DOHH2 (cell line): ENCODE measurements at regions not wholly inside any gene's neighbourhood (a gene's known extent, or its start where the extent isn't known, plus 50 kb on each side); places are given as distances from the start of the nearest gene placed in this dataset.

Source experiments
- H3F3A ChIP-seq: fragments of 200-600 bp; sonication (generic), shearing (Covaris generic); 2 replicates; pipeline ENCODE4 v1.6.0; 2016; ENCODE audit warnings: antibody characterized with exemption, mild to moderate bottlenecking; ENCODE audit not compliant: control insufficient read depth, insufficient read depth
- H3K27ac ChIP-seq: fragments of 200-600 bp; sonication (generic); 2 replicates; pipeline ENCODE4 v1.5.1; 2014; ENCODE audit warnings: low read depth, mild to moderate bottlenecking, low read length, moderate library complexity
- H3K27me3 ChIP-seq: fragments of 200-600 bp; sonication (generic); 2 replicates; pipeline ENCODE4 v1.6.1; 2014; ENCODE audit warnings: mild to moderate bottlenecking, low read length, mixed read lengths; ENCODE audit not compliant: control insufficient read depth
- H3K36me3 ChIP-seq: fragments of 200-600 bp; sonication (generic); 2 replicates; pipeline ENCODE4 v1.6.1; 2014; ENCODE audit warnings: mild to moderate bottlenecking, low read length, moderate library complexity, mixed read lengths; ENCODE audit not compliant: control insufficient read depth
- H3K4me1 ChIP-seq: fragments of 200-600 bp; sonication (generic); 2 replicates; pipeline ENCODE4 v1.6.1; 2014; ENCODE audit warnings: mild to moderate bottlenecking, low read length, mixed read lengths; ENCODE audit not compliant: control insufficient read depth
- H3K4me2 ChIP-seq: fragments of 200-600 bp; sonication (generic); 2 replicates; pipeline ENCODE4 v1.6.0; 2014; ENCODE audit warnings: mild to moderate bottlenecking, low read length, moderate library complexity
- H3K4me3 ChIP-seq: fragments of 200-600 bp; sonication (generic); 2 replicates; pipeline ENCODE4 v1.5.1; 2014; ENCODE audit warnings: mild to moderate bottlenecking, low read length, mixed read lengths
- H3K79me2 ChIP-seq: fragments of 200-600 bp; sonication (generic); 2 replicates; pipeline ENCODE4 v1.6.1; 2014; ENCODE audit warnings: mild to moderate bottlenecking, low read length, mixed read lengths; ENCODE audit not compliant: control insufficient read depth
- H3K9me2 ChIP-seq: fragments of 200-600 bp; sonication (generic); replicated peaks from 2 replicates; pipeline ENCODE4 v1.6.1; 2014; ENCODE audit warnings: mild to moderate bottlenecking, low read length, mixed read lengths; ENCODE audit not compliant: control insufficient read depth
- H3K9me3 ChIP-seq: fragments of 200-600 bp; sonication (generic); 2 replicates; pipeline ENCODE4 v1.6.1; 2014; ENCODE audit warnings: antibody characterized with exemption, low read length, mixed read lengths; ENCODE audit not compliant: control insufficient read depth, insufficient read depth
- H4K20me1 ChIP-seq: fragments of 200-600 bp; sonication (generic); 2 replicates; pipeline ENCODE4 v1.6.0; 2014; ENCODE audit warnings: low read depth, mild to moderate bottlenecking, antibody characterized with exemption, low read length, moderate library complexity; ENCODE audit not compliant: control insufficient read depth, insufficient read depth
- CTCF ChIP-seq: fragments of 200-600 bp; sonication (generic); IDR thresholded peaks from one replicate; pipeline ENCODE4 v1.5.1; 2014; ENCODE audit warnings: antibody characterized with exemption, mild to moderate bottlenecking, low read depth, low read length; ENCODE audit not compliant: poor library complexity, severe bottlenecking
- EZH2phosphoT487 ChIP-seq: fragments of 200-600 bp; sonication (generic); IDR thresholded peaks from 2 replicates; pipeline ENCODE4 v1.6.1; 2017; ENCODE audit warnings: borderline replicate concordance, mild to moderate bottlenecking, antibody characterized with exemption, low read length, moderate library complexity, mixed read lengths

DNA sequence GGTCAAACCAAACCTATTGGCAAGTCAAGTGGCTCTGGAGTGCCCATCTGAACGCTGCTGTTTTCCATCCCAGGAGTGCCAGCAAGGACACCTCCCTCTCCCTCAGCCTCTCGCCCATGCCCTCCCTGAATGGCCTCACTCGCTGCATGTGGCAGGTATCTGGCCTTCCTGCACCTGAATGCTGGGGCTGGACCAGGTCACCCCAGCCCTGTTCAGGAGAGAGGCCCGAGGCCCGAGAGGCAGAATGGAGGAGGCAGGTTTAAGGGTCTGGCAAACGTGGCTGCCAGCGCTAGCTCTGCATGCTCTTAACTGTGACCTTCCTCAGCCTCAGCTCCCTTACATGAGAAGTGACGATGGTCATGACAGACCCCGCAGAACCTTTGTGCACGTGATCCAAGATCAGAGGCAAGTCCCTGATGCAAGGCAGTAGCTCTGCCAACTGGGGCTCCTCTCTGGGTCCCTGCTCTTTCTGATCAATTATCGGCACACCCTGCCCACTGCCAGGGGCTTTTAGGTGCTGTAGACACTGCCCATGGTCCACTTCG lies 295.7 kb upstream of the ZMIZ1 start:
- H3K9me3 ChIP-seq, result no peaks in the 10 kb centered on the region
- no peak overlapping the region for H3K27ac ChIP-seq
- no peaks in the 10 kb centered on the region for H3K36me3 ChIP-seq
- H3K27me3 ChIP-seq, result no peaks in the 10 kb centered on the region
- no peak overlapping the region for H3K4me3 ChIP-seq
- H3K79me2 ChIP-seq, result no peaks in the 10 kb centered on the region
- no peak overlapping the region for H3K4me2 ChIP-seq
- no peaks in the 10 kb centered on the region for H3K4me1 ChIP-seq
- TF ChIP-seq CTCF (no peak), EZH2phosphoT487 (no peak)
- H4K20me1 ChIP-seq, result no peaks in the 10 kb centered on the region
- H3F3A ChIP-seq, result no peaks in the 10 kb centered on the region
- no peaks in the 10 kb centered on the region for H3K9me2 ChIP-seq

- Histone ChIP-seq H3K4me1 (no peaks in the 10 kb centered on the region), H4K20me1 (no peaks in the 10 kb centered on the region), H3K4me3 (no peak overlapping the region), H3K36me3 (no peaks in the 10 kb centered on the region), H3K9me3 (no peaks in the 10 kb centered on the region), H3K27ac (no peak overlapping the region), H3F3A (no peaks in the 10 kb centered on the region), H3K79me2 (no peaks in the 10 kb centered on the region), H3K9me2 (no peaks in the 10 kb centered on the region), H3K27me3 (no peaks in the 10 kb centered on the region), H3K4me2 (no peak overlapping the region)
- no peak for TF ChIP-seq EZH2phosphoT487
- TF ChIP-seq CTCF, result no peak
Measured at GRCh38 chr10:78774614-78774998, 294.2 kb upstream of the ZMIZ1 start.

- TF ChIP-seq CTCF (no peak), EZH2phosphoT487 (no peak)
- Histone ChIP-seq H3K27me3 (no peaks in the 10 kb centered on the region), H3K79me2 (no peaks in the 10 kb centered on the region), H3K4me3 (no peak overlapping the region), H3K4me1 (no peaks in the 10 kb centered on the region), H3K36me3 (no peaks in the 10 kb centered on the region), H3K9me3 (no peaks in the 10 kb centered on the region), H3K27ac (no peak overlapping the region), H4K20me1 (no peaks in the 10 kb centered on the region), H3F3A (no peaks in the 10 kb centered on the region), H3K4me2 (no peak overlapping the region), H3K9me2 (no peaks in the 10 kb centered on the region)
Measured at GRCh38 chr10:78774999-78775711, 293.6 kb upstream of the ZMIZ1 start.
